Neural progenitor cell (in vitro differentiated cells): ENCODE measurements at regions not wholly inside any gene's neighbourhood (a gene's known extent, or its start where the extent isn't known, plus 50 kb on each side); places are given as distances from the start of the nearest gene placed in this dataset.

Experiments used
- DNase-seq: peaks from one replicate; pipeline ENCODE4 v3.0.0-alpha.2; 2016; ENCODE audit warnings: low spot score
- H2AFZ ChIP-seq: fragments of 200-600 bp; sonication (generic); replicated peaks from 2 replicates; pipeline ENCODE4 v1.6.1; 2016; ENCODE audit warnings: antibody characterized with exemption
- H3F3A ChIP-seq: fragments of 200-600 bp; sonication (generic); 2 replicates; pipeline ENCODE4 v1.6.1; 2016; ENCODE audit warnings: antibody characterized with exemption, low read depth
- H3K27ac ChIP-seq: fragments of 200-600 bp; sonication (generic); 2 replicates; pipeline ENCODE4 v1.5.1; 2016; ENCODE audit warnings: mild to moderate bottlenecking
- H3K27me3 ChIP-seq: fragments of 200-600 bp; sonication (generic); 2 replicates; pipeline ENCODE4 v1.6.1; 2016; ENCODE audit warnings: mild to moderate bottlenecking, moderate library complexity
- H3K36me3 ChIP-seq: fragments of 200-600 bp; sonication (generic); 2 replicates; pipeline ENCODE4 v1.5.1; 2016
- H3K4me1 ChIP-seq: fragments of 200-600 bp; sonication (generic); 2 replicates; pipeline ENCODE4 v1.6.1; 2016; ENCODE audit warnings: mixed run types
- H3K4me2 ChIP-seq: fragments of 200-600 bp; sonication (generic); 2 replicates; pipeline ENCODE4 v1.6.1; 2016
- H3K4me3 ChIP-seq: fragments of 200-600 bp; sonication (generic); 2 replicates; pipeline ENCODE4 v1.5.1; 2016
- H3K79me2 ChIP-seq: fragments of 200-600 bp; sonication (generic); 2 replicates; pipeline ENCODE4 v1.6.1; 2016; ENCODE audit warnings: low read depth
- H3K9ac ChIP-seq: fragments of 200-600 bp; sonication (generic); 2 replicates; pipeline ENCODE4 v1.6.1; 2016
- H3K9me3 ChIP-seq: fragments of 200-600 bp; sonication (generic); 2 replicates; pipeline ENCODE4 v1.5.1; 2016; ENCODE audit warnings: low read depth
- H4K20me1 ChIP-seq: fragments of 200-600 bp; sonication (generic); 2 replicates; pipeline ENCODE4 v1.6.1; 2016; ENCODE audit warnings: low read depth
- H3K27ac Mint-ChIP-seq: 3 replicates; pipeline ENCODE4 v1.8.0; 2021; ENCODE audit warnings: mixed read lengths
- H3K27me3 Mint-ChIP-seq: 2 replicates; pipeline ENCODE4 v1.8.0; 2022; ENCODE audit warnings: low read depth, mild to moderate bottlenecking, inconsistent platforms, moderate library complexity, mixed read lengths; ENCODE audit not compliant: insufficient read depth
- H3K36me3 Mint-ChIP-seq: 3 replicates; pipeline ENCODE4 v1.8.0; 2021; ENCODE audit warnings: mixed read lengths
- H3K4me1 Mint-ChIP-seq: 3 replicates; pipeline ENCODE4 v1.8.0; 2021; ENCODE audit warnings: mixed read lengths
- H3K4me3 Mint-ChIP-seq: 3 replicates; pipeline ENCODE4 v1.8.0; 2021; ENCODE audit warnings: mild to moderate bottlenecking, moderate library complexity, mixed read lengths
- H3K9me3 Mint-ChIP-seq: 3 replicates; pipeline ENCODE4 v1.8.0; 2020; ENCODE audit warnings: mixed read lengths
- CTCF ChIP-seq: fragments of 200-600 bp; sonication (generic); IDR thresholded peaks from 2 replicates; pipeline ENCODE4 v1.5.1; 2017; ENCODE audit warnings: antibody characterized with exemption, mild to moderate bottlenecking
- EZH2 ChIP-seq: fragments of 200-600 bp; sonication (generic); IDR thresholded peaks from 2 replicates; pipeline ENCODE4 v1.6.1; 2017; ENCODE audit warnings: antibody characterized with exemption, mild to moderate bottlenecking, moderate library complexity
- EZH2phosphoT487 ChIP-seq: fragments of 200-600 bp; sonication (generic); IDR thresholded peaks from 2 replicates; pipeline ENCODE4 v1.6.1; 2017; ENCODE audit warnings: antibody characterized with exemption

GRCh38 chr9:2335260-2335659 is 286.3 kb upstream of the VLDLR start:
- Mint-ChIP-seq H3K27me3 (peaks cover 4% of the 10 kb centered on the region), H3K4me1 (peaks cover 13% of the 10 kb centered on the region), H3K27ac (no peak overlapping the region), H3K36me3 (no peaks in the 10 kb centered on the region), H3K4me3 (no peak overlapping the region), H3K9me3 (no peaks in the 10 kb centered on the region)
- peaks cover 6% of the 10 kb centered on the region for H3F3A ChIP-seq
- TF ChIP-seq EZH2: no peak
- TF ChIP-seq EZH2phosphoT487: no peak
- TF ChIP-seq CTCF: no peak
- H3K27ac ChIP-seq: no peak overlapping the region
- no peak for DNase-seq
- no peaks in the 10 kb centered on the region for H3K79me2 ChIP-seq
- H3K4me2 ChIP-seq: no peak overlapping the region
- no peak overlapping the region for H3K9ac ChIP-seq
- no peaks in the 10 kb centered on the region for H4K20me1 ChIP-seq
- H3K9me3 ChIP-seq: no peaks in the 10 kb centered on the region
- peaks cover 9% of the 10 kb centered on the region for H3K4me1 ChIP-seq
- H2AFZ ChIP-seq: no peak overlapping the region
- no peaks in the 10 kb centered on the region for H3K27me3 ChIP-seq
- no peak overlapping the region for H3K4me3 ChIP-seq
- no peaks in the 10 kb centered on the region for H3K36me3 ChIP-seq

- Histone ChIP-seq H2AFZ (no peak overlapping the region), H3K4me2 (no peak overlapping the region), H3K9ac (no peak overlapping the region), H3K4me1 (peaks cover 9% of the 10 kb centered on the region), H3K9me3 (no peaks in the 10 kb centered on the region), H3K79me2 (no peaks in the 10 kb centered on the region), H3F3A (peaks cover 6% of the 10 kb centered on the region), H3K36me3 (no peaks in the 10 kb centered on the region), H4K20me1 (no peaks in the 10 kb centered on the region), H3K27me3 (no peaks in the 10 kb centered on the region), H3K27ac (no peak overlapping the region), H3K4me3 (no peak overlapping the region)
- Mint-ChIP-seq H3K9me3 (no peaks in the 10 kb centered on the region), H3K36me3 (no peaks in the 10 kb centered on the region), H3K27me3 (peaks cover 4% of the 10 kb centered on the region), H3K4me1 (peaks cover 13% of the 10 kb centered on the region), H3K27ac (no peak overlapping the region), H3K4me3 (no peak overlapping the region)
- TF ChIP-seq EZH2 (no peak), CTCF (peak; percentile 27)
- no peak for DNase-seq
Measured at GRCh38 chr9:2336055-2336454, 285.5 kb upstream of the VLDLR start.

- no peaks in the 10 kb centered on the region for H3K27me3 Mint-ChIP-seq
- H3K9me3 ChIP-seq: no peaks in the 10 kb centered on the region
Measured at GRCh38 chr9:2337131-2337530, 284.5 kb upstream of the VLDLR start.

More at GRCh38 chr9:2337131-2337530, 284.5 kb upstream of the VLDLR start:
- Histone ChIP-seq H3K27me3 (no peaks in the 10 kb centered on the region), H3K4me2 (no peak overlapping the region), H2AFZ (no peak overlapping the region), H3K4me1 (peaks cover 9% of the 10 kb centered on the region), H3K79me2 (no peaks in the 10 kb centered on the region), H3K36me3 (no peaks in the 10 kb centered on the region), H4K20me1 (no peaks in the 10 kb centered on the region), H3K27ac (no peak overlapping the region), H3F3A (peaks cover 6% of the 10 kb centered on the region), H3K4me3 (no peak overlapping the region), H3K9ac (no peak overlapping the region)
- Mint-ChIP-seq H3K4me3 (no peak overlapping the region), H3K27ac (no peak overlapping the region), H3K4me1 (peaks cover 12% of the 10 kb centered on the region), H3K36me3 (no peaks in the 10 kb centered on the region), H3K9me3 (no peaks in the 10 kb centered on the region)
- DNase-seq: no peak
- no peak for TF ChIP-seq CTCF
- no peak for TF ChIP-seq EZH2
- no peak for TF ChIP-seq EZH2phosphoT487
